ENCODE measurements at regions not wholly inside any gene's neighbourhood (a gene's known extent, or its start where the extent isn't known, plus 50 kb on each side); places are given as distances from the start of the nearest gene placed in this dataset.
A peak's percentile ranks its signal among the peaks of the same experiment; 100 is the strongest.

GRCh38 chr1:29579821-29580425, 343.6 kb downstream of the PTPRU start:
- DNase-seq (ENCODE audit: low read depth) = peak; percentile 45
- Histone ChIP-seq H3K36me3 (ENCODE audit: control insufficient read depth, insufficient read depth, low read length) (no peaks in the 10 kb centered on the region), H3K27me3 (ENCODE audit: control insufficient read depth, insufficient read depth, low read length) (no peaks in the 10 kb centered on the region; the same call in 1 of the 2 replicates), H3K4me3 (ENCODE audit: low read depth, low read length) (no peak overlapping the region)
- CTCF ChIA-PET = no interaction called here
- POLR2A ChIA-PET = no interaction called here
- TF ChIP-seq CTCF (IDR thresholded peaks at IDR 0.05; ENCODE audit: insufficient read depth, low read depth, low read length) = no peak

- TF ChIP-seq CTCF (IDR thresholded peaks at IDR 0.05; ENCODE audit: insufficient read depth, low read depth, low read length) = no peak
- H3K4me3 ChIP-seq (ENCODE audit: low read depth, low read length) = no peak overlapping the region
- H3K36me3 ChIP-seq (ENCODE audit: control insufficient read depth, insufficient read depth, low read length) = no peaks in the 10 kb centered on the region
- DNase-seq (ENCODE audit: low read depth) = no peak
- no peaks in the 10 kb centered on the region for H3K27me3 ChIP-seq (ENCODE audit: control insufficient read depth, insufficient read depth, low read length)
- POLR2A ChIA-PET = no interaction called here
- CTCF ChIA-PET = no interaction called here
Observed at GRCh38 chr1:29577512-29577911, 341.2 kb downstream of the PTPRU start.

GRCh38 chr1:29576510-29576909, 340.2 kb downstream of the PTPRU start:
- H3K36me3 ChIP-seq (ENCODE audit: control insufficient read depth, insufficient read depth, low read length) = no peaks in the 10 kb centered on the region
- H3K27me3 ChIP-seq (ENCODE audit: control insufficient read depth, insufficient read depth, low read length) = no peaks in the 10 kb centered on the region
- TF ChIP-seq CTCF (IDR thresholded peaks at IDR 0.05; ENCODE audit: insufficient read depth, low read depth, low read length) = no peak
- POLR2A ChIA-PET = no interaction called here
- no peak for DNase-seq (ENCODE audit: low read depth)
- CTCF ChIA-PET = no interaction called here
- no peak overlapping the region for H3K4me3 ChIP-seq (ENCODE audit: low read depth, low read length)

GRCh38 chr1:29575826-29576225, 339.5 kb downstream of the PTPRU start:
- DNase-seq (ENCODE audit: low read depth) = no peak
- no peak for TF ChIP-seq CTCF (IDR thresholded peaks at IDR 0.05; ENCODE audit: insufficient read depth, low read depth, low read length)
- ChIA-PET POLR2A (no interaction called here), CTCF (no interaction called here)
- Histone ChIP-seq H3K4me3 (ENCODE audit: low read depth, low read length) (no peak overlapping the region), H3K36me3 (ENCODE audit: control insufficient read depth, insufficient read depth, low read length) (no peaks in the 10 kb centered on the region), H3K27me3 (ENCODE audit: control insufficient read depth, insufficient read depth, low read length) (no peaks in the 10 kb centered on the region)

GRCh38 chr1:29575277-29575676, 339.0 kb downstream of the PTPRU start:
- DNase-seq (ENCODE audit: low read depth) = no peak
- POLR2A ChIA-PET = no interaction called here

More at GRCh38 chr1:29575277-29575676, 339.0 kb downstream of the PTPRU start:
- Histone ChIP-seq H3K36me3 (ENCODE audit: control insufficient read depth, insufficient read depth, low read length) (no peaks in the 10 kb centered on the region), H3K27me3 (ENCODE audit: control insufficient read depth, insufficient read depth, low read length) (no peaks in the 10 kb centered on the region), H3K4me3 (ENCODE audit: low read depth, low read length) (no peak overlapping the region)
- TF ChIP-seq CTCF (IDR thresholded peaks at IDR 0.05; ENCODE audit: insufficient read depth, low read depth, low read length) = no peak
- CTCF ChIA-PET = no interaction called here

All from BJ (cell line).